Rectal smooth muscle tissue (tissue), 1 donor: ENCODE measurements at regions not wholly inside any gene's neighbourhood (a gene's known extent, or its start where the extent isn't known, plus 50 kb on each side); places are given as distances from the start of the nearest gene placed in this dataset.

Experiments
- H3K27ac ChIP-seq: one replicate; pipeline ENCODE4 v1.7.0; 2013; ENCODE audit warnings: low read depth, low read length, inconsistent platforms
- H3K27me3 ChIP-seq: one replicate; pipeline ENCODE4 v1.7.0; 2013; ENCODE audit warnings: low read length; ENCODE audit not compliant: control insufficient read depth, insufficient read depth
- H3K36me3 ChIP-seq: one replicate; pipeline ENCODE4 v1.7.0; 2013; ENCODE audit warnings: low read length; ENCODE audit not compliant: control insufficient read depth, insufficient read depth
- H3K4me1 ChIP-seq: one replicate; pipeline ENCODE4 v1.7.0; 2013; ENCODE audit warnings: low read length; ENCODE audit not compliant: control insufficient read depth, insufficient read depth
- H3K4me3 ChIP-seq: one replicate; pipeline ENCODE4 v1.7.0; 2013; ENCODE audit warnings: low read length
- H3K9ac ChIP-seq: one replicate; pipeline ENCODE4 v1.7.0; 2013; ENCODE audit warnings: low read length

GRCh38 chr2:200041639-200042038 lies 86.3 kb downstream of the MAIP1 start:
- no peak overlapping the region for H3K9ac ChIP-seq
- no peaks in the 10 kb centered on the region for H3K36me3 ChIP-seq
- H3K4me3 ChIP-seq = no peak overlapping the region
- H3K27me3 ChIP-seq = no peaks in the 10 kb centered on the region
- no peaks in the 10 kb centered on the region for H3K4me1 ChIP-seq
- H3K27ac ChIP-seq = no peak overlapping the region

GRCh38 chr2:200042102-200042735 lies 86.8 kb downstream of the MAIP1 start:
- Histone ChIP-seq H3K4me3 (no peak overlapping the region), H3K27me3 (no peaks in the 10 kb centered on the region), H3K36me3 (no peaks in the 10 kb centered on the region), H3K9ac (no peak overlapping the region), H3K27ac (no peak overlapping the region), H3K4me1 (no peaks in the 10 kb centered on the region)

- H3K9ac ChIP-seq = no peak overlapping the region
- H3K27ac ChIP-seq = no peak overlapping the region
- no peaks in the 10 kb centered on the region for H3K36me3 ChIP-seq
- H3K4me3 ChIP-seq = no peak overlapping the region
- H3K4me1 ChIP-seq = no peaks in the 10 kb centered on the region
- no peaks in the 10 kb centered on the region for H3K27me3 ChIP-seq
Observed at GRCh38 chr2:200042944-200043343, 87.6 kb downstream of the MAIP1 start.

- H3K27me3 ChIP-seq = no peaks in the 10 kb centered on the region
- no peaks in the 10 kb centered on the region for H3K4me1 ChIP-seq
- no peak overlapping the region for H3K4me3 ChIP-seq
- no peak overlapping the region for H3K9ac ChIP-seq
- no peaks in the 10 kb centered on the region for H3K36me3 ChIP-seq
- no peak overlapping the region for H3K27ac ChIP-seq
Observed at GRCh38 chr2:200044453-200044852, 89.1 kb downstream of the MAIP1 start.

GRCh38 chr2:200048421-200048820 lies 93.0 kb downstream of the MAIP1 start:
- no peaks in the 10 kb centered on the region for H3K4me1 ChIP-seq
- no peak overlapping the region for H3K9ac ChIP-seq
- no peak overlapping the region for H3K4me3 ChIP-seq
- no peaks in the 10 kb centered on the region for H3K27me3 ChIP-seq
- no peaks in the 10 kb centered on the region for H3K36me3 ChIP-seq
- no peak overlapping the region for H3K27ac ChIP-seq

GRCh38 chr2:200049086-200049485 lies 93.7 kb downstream of the MAIP1 start:
- Histone ChIP-seq H3K4me1 (no peaks in the 10 kb centered on the region), H3K9ac (no peak overlapping the region), H3K36me3 (no peaks in the 10 kb centered on the region), H3K27ac (no peak overlapping the region), H3K27me3 (no peaks in the 10 kb centered on the region), H3K4me3 (no peak overlapping the region)

- no peak overlapping the region for H3K9ac ChIP-seq
- H3K27ac ChIP-seq = no peak overlapping the region
- H3K27me3 ChIP-seq = no peaks in the 10 kb centered on the region
- no peak overlapping the region for H3K4me3 ChIP-seq
- H3K36me3 ChIP-seq = no peaks in the 10 kb centered on the region
- H3K4me1 ChIP-seq = no peaks in the 10 kb centered on the region
Observed at GRCh38 chr2:200050921-200051610, 95.7 kb downstream of the MAIP1 start.

GRCh38 chr2:200051611-200051945 lies 96.2 kb downstream of the MAIP1 start:
- no peak overlapping the region for H3K27ac ChIP-seq
- H3K4me3 ChIP-seq = no peak overlapping the region
- H3K36me3 ChIP-seq = no peaks in the 10 kb centered on the region
- no peaks in the 10 kb centered on the region for H3K27me3 ChIP-seq
- H3K9ac ChIP-seq = no peak overlapping the region
- no peaks in the 10 kb centered on the region for H3K4me1 ChIP-seq

- no peaks in the 10 kb centered on the region for H3K36me3 ChIP-seq
- no peak overlapping the region for H3K9ac ChIP-seq
- H3K4me1 ChIP-seq = no peaks in the 10 kb centered on the region
- no peaks in the 10 kb centered on the region for H3K27me3 ChIP-seq
- no peak overlapping the region for H3K27ac ChIP-seq
- no peak overlapping the region for H3K4me3 ChIP-seq
Observed at GRCh38 chr2:200052627-200053026, 97.2 kb downstream of the MAIP1 start.

- H3K27ac ChIP-seq = no peak overlapping the region
- H3K4me3 ChIP-seq = no peak overlapping the region
- H3K27me3 ChIP-seq = no peaks in the 10 kb centered on the region
- H3K4me1 ChIP-seq = no peaks in the 10 kb centered on the region
- H3K9ac ChIP-seq = no peak overlapping the region
- H3K36me3 ChIP-seq = no peaks in the 10 kb centered on the region
Observed at GRCh38 chr2:200054681-200055468, 99.5 kb downstream of the MAIP1 start.

- Histone ChIP-seq H3K4me3 (no peak overlapping the region), H3K27ac (no peak overlapping the region), H3K4me1 (no peaks in the 10 kb centered on the region), H3K36me3 (no peaks in the 10 kb centered on the region), H3K27me3 (no peaks in the 10 kb centered on the region), H3K9ac (no peak overlapping the region)
Observed at GRCh38 chr2:200056105-200056504, 100.7 kb downstream of the MAIP1 start.

GRCh38 chr2:200063155-200063554 lies 107.8 kb downstream of the MAIP1 start:
- Histone ChIP-seq H3K4me3 (no peak overlapping the region), H3K36me3 (no peaks in the 10 kb centered on the region), H3K4me1 (no peaks in the 10 kb centered on the region), H3K9ac (no peak overlapping the region), H3K27me3 (peaks cover 2% of the 10 kb centered on the region), H3K27ac (no peak overlapping the region)
